HepG2 (cell line): ENCODE measurements at regions not wholly inside any gene's neighbourhood (a gene's known extent, or its start where the extent isn't known, plus 50 kb on each side); places are given as distances from the start of the nearest gene placed in this dataset.

ENCODE experiments used
- ATAC-seq: fragments of 200-7000 bp; cut with Tn5 transposase; 3 replicates; pipeline ENCODE4 v1.9.1; 2020; ENCODE audit warnings: mild to moderate bottlenecking, moderate library complexity
- BruUV-seq: library from RNA; stranded (reverse); fragments of 400-500 nt; replicated peaks from 2 replicates; lab custom pipeline; 2021; lab: Mats Ljungman, UMichigan
- CTCF ChIA-PET: fragments of 300-600 bp; formaldehyde crosslinking; extraction: SDS; loops from one replicate; lab custom pipeline; 2021; ENCODE audit warnings: low total read pairs, inconsistent platforms, low intra/inter-chr PET ratio; lab: Yijun Ruan, JAX
- POLR2A ChIA-PET: fragments of 350-600 bp; sonication (Branson Sonifier 250); formaldehyde crosslinking; loops from one replicate; lab custom pipeline; 2020; ENCODE audit warnings: antibody characterized with exemption, inconsistent platforms; lab: Yijun Ruan, JAX
- DNase-seq: peaks from one replicate; pipeline ENCODE4 v3.0.0-alpha.2; 2015; ENCODE audit warnings: low spot score
- FAIRE-seq: peaks from 3 replicates; lab custom pipeline; 2011; peaks lifted over from hg19 to GRCh38; lab: Jason Lieb, UNC
- H2AFZ ChIP-seq: one replicate; pipeline ENCODE4 v1.6.1; 2011; ENCODE audit warnings: low read length, inconsistent platforms
- H3K27ac ChIP-seq: fragments of 300-600 bp; 3 replicates; pipeline ENCODE4 v1.8.0; 2011; ENCODE audit warnings: mixed run types, mild to moderate bottlenecking, mixed read lengths, low read length, inconsistent platforms; ENCODE audit not compliant: insufficient read depth; ENCODE audit errors: extremely low read length
- H3K27me3 ChIP-seq, 2 experiments: fragments of 200-600 bp in 1 of 2; 2 replicates in 1 of 2; 3 replicates in 1 of 2; pipeline versions ENCODE4 v1.6.0 to v1.8.0; 2011; ENCODE audit warnings: low read length in 2 of 2, mild to moderate bottlenecking in 2 of 2, moderate library complexity in 2 of 2, inconsistent platforms in 1 of 2; ENCODE audit not compliant: insufficient read depth in 2 of 2, control insufficient read depth in 1 of 2
- H3K36me3 ChIP-seq, 2 experiments: fragments of 200-600 bp in 1 of 2; replicated peaks in 1 of 2; 2 replicates in 1 of 2; 3 replicates in 1 of 2; pipeline versions ENCODE4 v1.5.1 to v1.8.0; 2011; ENCODE audit warnings: low read length in 2 of 2, inconsistent platforms in 1 of 2; ENCODE audit not compliant: insufficient read depth in 2 of 2, control insufficient read depth in 1 of 2
- H3K4me1 ChIP-seq: 2 replicates; pipeline ENCODE4 v1.5.1; 2012; ENCODE audit warnings: low read length, inconsistent platforms; ENCODE audit not compliant: insufficient read depth
- H3K4me2 ChIP-seq: 2 replicates; pipeline ENCODE4 v1.6.0; 2011; ENCODE audit warnings: low read depth, low read length, inconsistent platforms
- H3K4me3 ChIP-seq, 3 experiments: fragments of 200-600 bp in 1 of 3; sonication (generic), shearing (Covaris generic) in 1 of 3; replicated peaks in 1 of 3; 2 replicates each; pipeline ENCODE4 v1.5.1; 2011 to 2016; ENCODE audit warnings: low read length in 3 of 3, inconsistent platforms in 2 of 3, low read depth in 2 of 3, mild to moderate bottlenecking in 2 of 3, control low read depth in 1 of 3, mixed read lengths in 1 of 3; ENCODE audit not compliant: insufficient read depth in 1 of 3
- H3K79me2 ChIP-seq: one replicate; pipeline ENCODE4 v1.6.1; 2011; ENCODE audit warnings: low read length, inconsistent platforms; ENCODE audit not compliant: insufficient read depth
- H3K9ac ChIP-seq: 2 replicates; pipeline ENCODE4 v1.6.0; 2011; ENCODE audit warnings: mild to moderate bottlenecking, low read depth, low read length, inconsistent platforms; ENCODE audit not compliant: insufficient read depth
- H3K9me3 ChIP-seq: 2 replicates; pipeline ENCODE4 v1.5.1; 2012; ENCODE audit warnings: mild to moderate bottlenecking, low read length
- H4K20me1 ChIP-seq: 2 replicates; pipeline ENCODE4 v1.6.0; 2011; ENCODE audit warnings: inconsistent platforms, mild to moderate bottlenecking, low read length, moderate library complexity; ENCODE audit not compliant: insufficient read depth
- ASH2L ChIP-seq: fragments of 300-600, 200-600 bp; sonication (generic); IDR thresholded peaks from 2 replicates; pipeline ENCODE4 v1.7.0; 2017; ENCODE audit warnings: low read depth, mild to moderate bottlenecking, moderate library complexity, mixed read lengths, low read length; ENCODE audit not compliant: insufficient read length
- GATAD2A ChIP-seq: IDR thresholded peaks from 2 replicates; pipeline ENCODE4 v1.6.1; 2016
- GZF1 ChIP-seq: sonication (generic); formaldehyde crosslinking; IDR thresholded peaks from 2 replicates; pipeline ENCODE4 v1.5.1; 2020; ENCODE audit warnings: mild to moderate bottlenecking, missing genetic modification reagents
- HMGA1 ChIP-seq: sonication (generic); formaldehyde crosslinking; conservative IDR thresholded peaks from 2 replicates; pipeline ENCODE4 v1.4.0; 2020; ENCODE audit warnings: missing genetic modification reagents
- HOXA3 ChIP-seq: sonication (generic); formaldehyde crosslinking; IDR thresholded peaks from 2 replicates; pipeline ENCODE4 v1.5.0; 2020; ENCODE audit warnings: missing genetic modification reagents
- IRF9 ChIP-seq: sonication (generic); formaldehyde crosslinking; IDR thresholded peaks from 2 replicates; pipeline ENCODE4 v1.8.0; 2022; ENCODE audit warnings: missing genetic modification reagents, mild to moderate bottlenecking, borderline replicate concordance
- MED13 ChIP-seq: sonication (generic); formaldehyde crosslinking; IDR thresholded peaks from 2 replicates; pipeline ENCODE4 v1.5.0; 2020; ENCODE audit warnings: missing genetic modification reagents
- MLLT10 ChIP-seq: sonication (generic); formaldehyde crosslinking; IDR thresholded peaks from 2 replicates; pipeline ENCODE4 v1.4.0; 2020; ENCODE audit warnings: missing genetic modification reagents
- MTA3 ChIP-seq: sonication (generic); formaldehyde crosslinking; IDR thresholded peaks from 2 replicates; pipeline ENCODE4 v1.4.0; 2020; ENCODE audit warnings: missing genetic modification reagents
- SRSF4 ChIP-seq: fragments of 200-400 bp; formaldehyde crosslinking; IDR thresholded peaks from one replicate; pipeline ENCODE4 v1.6.1; 2018; ENCODE audit warnings: mild to moderate bottlenecking, low read depth, low read length, moderate library complexity; ENCODE audit not compliant: poor library complexity, severe bottlenecking
- TBX2 ChIP-seq: sonication (generic); formaldehyde crosslinking; IDR thresholded peaks from 2 replicates; pipeline ENCODE4 v1.5.0; 2020; ENCODE audit warnings: missing genetic modification reagents, mild to moderate bottlenecking, borderline replicate concordance
- ZNF367 ChIP-seq: sonication (generic); formaldehyde crosslinking; IDR thresholded peaks from 2 replicates; pipeline ENCODE4 v1.4.0; 2020; ENCODE audit warnings: missing genetic modification reagents, borderline replicate concordance
- ZNF768 ChIP-seq: sonication (generic); formaldehyde crosslinking; IDR thresholded peaks from 2 replicates; pipeline ENCODE4 v1.4.0; 2020; ENCODE audit warnings: missing genetic modification reagents
- ZNF879 ChIP-seq: sonication (generic); formaldehyde crosslinking; IDR thresholded peaks from 2 replicates; pipeline ENCODE4 v1.8.1; 2023; ENCODE audit warnings: missing genetic modification reagents
- WGBS: methylation state at CpG from one replicate; pipeline ENCODE4 v1.1.6; 2017; ENCODE audit warnings: low lambda C conversion rate; 5-methylcytosine and 5-hydroxymethylcytosine counted together
- in situ Hi-C: cut with HindIII; loops from 2 replicates; pipeline ENCODE4 v1.10.0; 2017; ENCODE audit warnings: low pct_unique_long_range_greater_than_20kb; ENCODE audit not compliant: extremely low pct_ligation_motif_present
- intact Hi-C: fragments of 100-400 bp; cut with micrococcal nuclease; formaldehyde crosslinking; loops from one replicate; pipeline ENCODE4 v1.10.0; 2022; ENCODE audit not compliant: unreplicated experiment

- no peak for ATAC-seq
- TF ChIP-seq ZNF879 (CRISPR knock-in tag) (no peak), HOXA3 (CRISPR knock-in tag) (no peak), MLLT10 (no peak)
- BruUV-seq = no TSS peak
- no peaks in the 10 kb centered on the region for H3K4me1 ChIP-seq
- H4K20me1 ChIP-seq = no peaks in the 10 kb centered on the region
- intact Hi-C loops = no loop called here
- 8% methylated on average over 9 of the region's 9 CpGs for WGBS
- FAIRE-seq = no peak
- no peak overlapping the region for H3K9ac ChIP-seq
- DNase-seq = no peak
- in situ Hi-C loops = no loop called here
- no peaks in the 10 kb centered on the region for H3K36me3 ChIP-seq
- POLR2A ChIA-PET = no interaction called here
- no peak overlapping the region for H2AFZ ChIP-seq
- no peak overlapping the region for H3K27ac ChIP-seq
- H3K9me3 ChIP-seq = no peaks in the 10 kb centered on the region
- no peaks in the 10 kb centered on the region; a peak in 1 of 5 replicates for H3K27me3 ChIP-seq
- H3K79me2 ChIP-seq = no peaks in the 10 kb centered on the region
- H3K4me2 ChIP-seq = no peak overlapping the region
- CTCF ChIA-PET = no interaction called here
- no peak overlapping the region for H3K4me3 ChIP-seq
These were observed 647.3 kb upstream of the DEFB115 start for GRCh38 chr20:30610029-30610693.

DNA sequence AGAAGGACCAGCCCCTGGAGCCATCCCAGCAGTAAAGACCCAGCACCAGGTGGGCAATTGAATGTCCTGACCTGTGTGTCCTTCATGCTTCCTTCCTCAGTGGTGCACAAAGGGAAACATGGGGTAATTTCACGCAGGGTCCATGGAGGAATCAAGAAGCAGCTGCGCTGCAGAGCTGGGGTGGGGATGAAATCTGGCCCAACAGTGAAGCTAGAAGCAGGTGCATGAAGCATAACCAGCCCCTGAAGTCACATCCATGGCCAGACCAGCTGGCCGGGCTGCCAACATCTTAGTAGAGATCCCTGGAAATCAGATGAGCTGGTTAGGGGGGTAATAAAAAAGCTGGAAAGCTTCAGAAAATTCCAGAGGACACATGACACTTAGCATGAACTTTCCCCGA lies 646.7 kb upstream of the DEFB115 start:
- TF ChIP-seq GATAD2A (CRISPR knock-in tag) (no peak), MTA3 (no peak), ASH2L (no peak), MED13 (CRISPR knock-in tag) (no peak), GZF1 (CRISPR knock-in tag) (no peak), SRSF4 (no peak), HMGA1 (CRISPR knock-in tag) (no peak), IRF9 (CRISPR knock-in tag) (no peak), TBX2 (CRISPR knock-in tag) (no peak), ZNF768 (CRISPR knock-in tag) (no peak), ZNF367 (no peak)
- ATAC-seq = no peak
- POLR2A ChIA-PET = no interaction called here
- Histone ChIP-seq H3K27ac (no peak overlapping the region), H3K4me1 (no peaks in the 10 kb centered on the region), H4K20me1 (no peaks in the 10 kb centered on the region), H3K4me2 (no peak overlapping the region), H2AFZ (no peak overlapping the region), H3K4me3 (no peak overlapping the region), H3K36me3 (no peaks in the 10 kb centered on the region), H3K27me3 (no peaks in the 10 kb centered on the region; a peak in 1 of 5 replicates), H3K9ac (no peak overlapping the region), H3K79me2 (no peaks in the 10 kb centered on the region), H3K9me3 (0 out of 2 replicates have a peak, but pooled peaks cover 2% of the 10 kb centered on the region)
- BruUV-seq = no TSS peak
- CTCF ChIA-PET = no interaction called here
- no peak for DNase-seq
- in situ Hi-C loops (no loop called here), intact Hi-C loops (no loop called here)
- FAIRE-seq = no peak
- WGBS = 13% methylated on average over 4 of the region's 4 CpGs
